ENCODE measurements at regions not wholly inside any gene's neighbourhood (a gene's known extent, or its start where the extent isn't known, plus 50 kb on each side); places are given as distances from the start of the nearest gene placed in this dataset.

- Histone ChIP-seq H3K4me3 (ENCODE audit: low read depth, low read length) (no peak overlapping the region), H3K36me3 (ENCODE audit: control insufficient read depth, insufficient read depth, low read length) (no peaks in the 10 kb centered on the region), H3K27me3 (ENCODE audit: control insufficient read depth, insufficient read depth, low read length) (no peaks in the 10 kb centered on the region)
- DNase-seq (ENCODE audit: low read depth), result no peak
- TF ChIP-seq, protein P1, sequence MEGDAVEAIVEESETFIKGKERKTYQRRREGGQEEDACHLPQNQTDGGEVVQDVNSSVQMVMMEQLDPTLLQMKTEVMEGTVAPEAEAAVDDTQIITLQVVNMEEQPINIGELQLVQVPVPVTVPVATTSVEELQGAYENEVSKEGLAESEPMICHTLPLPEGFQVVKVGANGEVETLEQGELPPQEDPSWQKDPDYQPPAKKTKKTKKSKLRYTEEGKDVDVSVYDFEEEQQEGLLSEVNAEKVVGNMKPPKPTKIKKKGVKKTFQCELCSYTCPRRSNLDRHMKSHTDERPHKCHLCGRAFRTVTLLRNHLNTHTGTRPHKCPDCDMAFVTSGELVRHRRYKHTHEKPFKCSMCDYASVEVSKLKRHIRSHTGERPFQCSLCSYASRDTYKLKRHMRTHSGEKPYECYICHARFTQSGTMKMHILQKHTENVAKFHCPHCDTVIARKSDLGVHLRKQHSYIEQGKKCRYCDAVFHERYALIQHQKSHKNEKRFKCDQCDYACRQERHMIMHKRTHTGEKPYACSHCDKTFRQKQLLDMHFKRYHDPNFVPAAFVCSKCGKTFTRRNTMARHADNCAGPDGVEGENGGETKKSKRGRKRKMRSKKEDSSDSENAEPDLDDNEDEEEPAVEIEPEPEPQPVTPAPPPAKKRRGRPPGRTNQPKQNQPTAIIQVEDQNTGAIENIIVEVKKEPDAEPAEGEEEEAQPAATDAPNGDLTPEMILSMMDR (IDR thresholded peaks at IDR 0.05; ENCODE audit: insufficient read depth, low read length, poor library complexity, severe bottlenecking), result no peak
Observed at GRCh38 chr10:107497024-107497423, 332.5 kb upstream of the SORCS1 start.

- TF ChIP-seq, protein P1 (IDR thresholded peaks at IDR 0.05; ENCODE audit: insufficient read depth, low read length, poor library complexity, severe bottlenecking), result no peak
- no peak overlapping the region for H3K4me3 ChIP-seq (ENCODE audit: low read depth, low read length)
- H3K36me3 ChIP-seq (ENCODE audit: control insufficient read depth, insufficient read depth, low read length), result no peaks in the 10 kb centered on the region
- H3K27me3 ChIP-seq (ENCODE audit: control insufficient read depth, insufficient read depth, low read length), result no peaks in the 10 kb centered on the region
- DNase-seq (ENCODE audit: low read depth), result no peak
Observed at GRCh38 chr10:107496594-107496993, 332.1 kb upstream of the SORCS1 start.

- TF ChIP-seq, protein P1 (IDR thresholded peaks at IDR 0.05; ENCODE audit: insufficient read depth, low read length, poor library complexity, severe bottlenecking), result no peak
- DNase-seq (ENCODE audit: low read depth), result no peak
- no peak overlapping the region for H3K4me3 ChIP-seq (ENCODE audit: low read depth, low read length)
- no peaks in the 10 kb centered on the region for H3K36me3 ChIP-seq (ENCODE audit: control insufficient read depth, insufficient read depth, low read length)
- H3K27me3 ChIP-seq (ENCODE audit: control insufficient read depth, insufficient read depth, low read length), result no peaks in the 10 kb centered on the region
Observed at GRCh38 chr10:107492389-107492788, 327.9 kb upstream of the SORCS1 start.

GRCh38 chr10:107490389-107490788 is 325.9 kb upstream of the SORCS1 start:
- Histone ChIP-seq H3K27me3 (ENCODE audit: control insufficient read depth, insufficient read depth, low read length) (no peaks in the 10 kb centered on the region), H3K4me3 (ENCODE audit: low read depth, low read length) (no peak overlapping the region), H3K36me3 (ENCODE audit: control insufficient read depth, insufficient read depth, low read length) (no peaks in the 10 kb centered on the region)
- TF ChIP-seq, protein P1 (IDR thresholded peaks at IDR 0.05; ENCODE audit: insufficient read depth, low read length, poor library complexity, severe bottlenecking), result no peak
- no peak for DNase-seq (ENCODE audit: low read depth)

- DNase-seq (ENCODE audit: low read depth), result no peak
- Histone ChIP-seq H3K27me3 (ENCODE audit: control insufficient read depth, insufficient read depth, low read length) (no peaks in the 10 kb centered on the region), H3K4me3 (ENCODE audit: low read depth, low read length) (no peak overlapping the region), H3K36me3 (ENCODE audit: control insufficient read depth, insufficient read depth, low read length) (no peaks in the 10 kb centered on the region)
- TF ChIP-seq, protein P1 (IDR thresholded peaks at IDR 0.05; ENCODE audit: insufficient read depth, low read length, poor library complexity, severe bottlenecking), result no peak
Observed at GRCh38 chr10:107487284-107487683, 322.8 kb upstream of the SORCS1 start.

GRCh38 chr10:107485019-107485418 is 320.5 kb upstream of the SORCS1 start:
- H3K36me3 ChIP-seq (ENCODE audit: control insufficient read depth, insufficient read depth, low read length), result no peaks in the 10 kb centered on the region
- TF ChIP-seq, protein P1 (IDR thresholded peaks at IDR 0.05; ENCODE audit: insufficient read depth, low read length, poor library complexity, severe bottlenecking), result no peak
- no peak overlapping the region for H3K4me3 ChIP-seq (ENCODE audit: low read depth, low read length)
- no peaks in the 10 kb centered on the region for H3K27me3 ChIP-seq (ENCODE audit: control insufficient read depth, insufficient read depth, low read length)
- DNase-seq (ENCODE audit: low read depth), result no peak
